Neural cell (in vitro differentiated cells): ENCODE measurements at regions not wholly inside any gene's neighbourhood (a gene's known extent, or its start where the extent isn't known, plus 50 kb on each side); places are given as distances from the start of the nearest gene placed in this dataset.

Experiments used
- H2AFZ ChIP-seq: fragments of 200-600, 300-800 bp; sonication (generic), shearing (Covaris generic); 2 replicates; pipeline ENCODE4 v1.6.0; 2014; ENCODE audit warnings: low read depth, mild to moderate bottlenecking, antibody characterized with exemption, low read length, moderate library complexity
- H3F3A ChIP-seq: fragments of 200-600 bp; shearing (Covaris generic); 2 replicates; pipeline ENCODE4 v1.6.1; 2016; ENCODE audit warnings: mild to moderate bottlenecking, moderate library complexity, mixed read lengths, antibody characterized with exemption, low read length; ENCODE audit not compliant: insufficient read depth, poor library complexity, severe bottlenecking
- H3K27ac ChIP-seq: fragments of 200-600, 300-800 bp; sonication (generic), shearing (Covaris generic); 2 replicates; pipeline ENCODE4 v1.5.1; 2014; ENCODE audit warnings: mild to moderate bottlenecking, low read length, moderate library complexity
- H3K27me3 ChIP-seq: fragments of 300-800, 200-600 bp; sonication (generic), shearing (Covaris generic); 2 replicates; pipeline ENCODE4 v1.6.0; 2014; ENCODE audit warnings: mild to moderate bottlenecking, low read depth, low read length, moderate library complexity; ENCODE audit not compliant: insufficient read depth
- H3K36me3 ChIP-seq: fragments of 300-800, 200-600 bp; sonication (generic), shearing (Covaris generic); 2 replicates; pipeline ENCODE4 v1.5.1; 2014; ENCODE audit warnings: mild to moderate bottlenecking, antibody characterized with exemption, low read length, moderate library complexity; ENCODE audit not compliant: insufficient read depth
- H3K4me2 ChIP-seq: fragments of 300-800, 200-600 bp; sonication (generic), shearing (Covaris generic); 2 replicates; pipeline ENCODE4 v1.6.0; 2014; ENCODE audit warnings: mild to moderate bottlenecking, low read length
- H3K4me3 ChIP-seq: fragments of 300-800, 200-600 bp; sonication (generic), shearing (Covaris generic); 2 replicates; pipeline ENCODE4 v1.5.1; 2014; ENCODE audit warnings: mild to moderate bottlenecking, low read length, moderate library complexity
- H3K79me2 ChIP-seq: fragments of 200-600 bp; shearing (Covaris generic); replicated peaks from 2 replicates; pipeline ENCODE4 v1.6.0; 2014; ENCODE audit warnings: mild to moderate bottlenecking, low read length, moderate library complexity; ENCODE audit not compliant: insufficient read depth
- H3K9ac ChIP-seq: fragments of 300-800, 200-600 bp; sonication (generic), shearing (Covaris generic); 2 replicates; pipeline ENCODE4 v1.6.1; 2016; ENCODE audit warnings: mild to moderate bottlenecking, low read length, mixed read lengths
- H3K9me2 ChIP-seq: fragments of 200-600 bp; shearing (Covaris generic); 2 replicates; pipeline ENCODE4 v1.6.1; 2016; ENCODE audit warnings: mild to moderate bottlenecking, low read length, mixed read lengths; ENCODE audit not compliant: insufficient read depth
- H3K9me3 ChIP-seq: fragments of 200-600, 300-800 bp; sonication (generic), shearing (Covaris generic); 2 replicates; pipeline ENCODE4 v1.6.1; 2016; ENCODE audit warnings: mild to moderate bottlenecking, mixed run types, low read length, moderate library complexity, mixed read lengths
- H4K20me1 ChIP-seq: fragments of 200-600 bp; shearing (Covaris generic); 2 replicates; pipeline ENCODE4 v1.6.1; 2016; ENCODE audit warnings: mild to moderate bottlenecking, mixed run types; ENCODE audit not compliant: insufficient read depth
- EP300 ChIP-seq: fragments of 450-650 bp; conservative IDR thresholded peaks from 2 replicates; pipeline ENCODE4 v1.6.1; 2014; ENCODE audit warnings: antibody characterized with exemption, mild to moderate bottlenecking, moderate library complexity; ENCODE audit not compliant: poor library complexity, severe bottlenecking
- EZH2 ChIP-seq: fragments of 200-600, 300-800 bp; shearing (Covaris generic), sonication (generic); IDR thresholded peaks from 2 replicates; pipeline ENCODE4 v1.6.1; 2014; ENCODE audit warnings: antibody characterized with exemption, low read length, borderline replicate concordance, mild to moderate bottlenecking; ENCODE audit not compliant: insufficient read depth, poor library complexity, severe bottlenecking
- MXI1 ChIP-seq: fragments of 450-650 bp; conservative IDR thresholded peaks from 2 replicates; pipeline ENCODE4 v1.6.1; 2014; ENCODE audit warnings: antibody characterized with exemption, mild to moderate bottlenecking; ENCODE audit not compliant: poor library complexity, severe bottlenecking
- POLR2AphosphoS5 ChIP-seq: IDR thresholded peaks from 2 replicates; pipeline ENCODE4 v1.6.1; 2012
- RAD21 ChIP-seq: fragments of 450-650 bp; conservative IDR thresholded peaks from 2 replicates; pipeline ENCODE4 v1.6.1; 2014; ENCODE audit warnings: antibody characterized with exemption, mild to moderate bottlenecking, moderate library complexity
- SMC3 ChIP-seq: fragments of 450-650 bp; conservative IDR thresholded peaks from 2 replicates; pipeline ENCODE4 v1.6.1; 2014; ENCODE audit warnings: antibody characterized with exemption, mild to moderate bottlenecking, moderate library complexity; ENCODE audit not compliant: poor library complexity
- TAF1 ChIP-seq: IDR thresholded peaks from 2 replicates; pipeline ENCODE4 v1.6.1; 2012; ENCODE audit warnings: low read depth
- TF ChIP-seq, protein P1 (sequence below): IDR thresholded peaks from 2 replicates; pipeline ENCODE4 v1.6.1; 2012; ENCODE audit warnings: borderline replicate concordance
- TF ChIP-seq, protein P2 (sequence below): fragments of 450-650 bp; IDR thresholded peaks from 2 replicates; pipeline ENCODE4 v1.5.1; 2014; ENCODE audit warnings: antibody characterized with exemption, mild to moderate bottlenecking, moderate library complexity; ENCODE audit not compliant: poor library complexity, severe bottlenecking

DNA sequence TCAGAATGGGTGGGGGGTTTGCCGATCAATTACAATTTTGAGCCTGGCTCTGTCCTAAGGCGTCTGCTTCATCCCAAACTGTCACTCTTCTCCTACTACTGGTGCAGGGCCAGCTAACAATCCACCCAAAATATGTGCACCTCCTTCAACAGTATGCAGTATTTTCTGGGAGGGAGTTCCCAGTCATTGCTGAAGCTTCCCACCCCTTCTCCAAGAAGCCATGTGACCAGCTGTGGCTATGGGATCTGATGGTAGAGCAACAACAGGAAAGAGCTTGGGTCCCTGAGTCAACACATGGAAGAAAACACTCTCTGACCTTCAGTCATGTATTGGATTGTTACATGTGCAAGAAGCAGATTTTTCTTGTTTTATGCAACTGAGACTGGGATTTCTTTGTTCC, 185.7 kb upstream of the GHITM start:
- Histone ChIP-seq H3K27me3 (no peaks in the 10 kb centered on the region), H3K4me2 (no peak overlapping the region), H3K9ac (no peak overlapping the region), H2AFZ (no peak overlapping the region), H3K4me3 (no peak overlapping the region), H3F3A (no peaks in the 10 kb centered on the region), H3K9me3 (no peaks in the 10 kb centered on the region), H3K27ac (no peak overlapping the region), H3K79me2 (no peaks in the 10 kb centered on the region), H3K9me2 (no peaks in the 10 kb centered on the region), H3K36me3 (no peaks in the 10 kb centered on the region), H4K20me1 (no peaks in the 10 kb centered on the region)
- TF ChIP-seq RAD21 = no peak
- TF ChIP-seq SMC3 = no peak
- TF ChIP-seq POLR2AphosphoS5 = no peak
- TF ChIP-seq EP300 = no peak
- TF ChIP-seq TAF1 = no peak
- TF ChIP-seq, protein P1, sequence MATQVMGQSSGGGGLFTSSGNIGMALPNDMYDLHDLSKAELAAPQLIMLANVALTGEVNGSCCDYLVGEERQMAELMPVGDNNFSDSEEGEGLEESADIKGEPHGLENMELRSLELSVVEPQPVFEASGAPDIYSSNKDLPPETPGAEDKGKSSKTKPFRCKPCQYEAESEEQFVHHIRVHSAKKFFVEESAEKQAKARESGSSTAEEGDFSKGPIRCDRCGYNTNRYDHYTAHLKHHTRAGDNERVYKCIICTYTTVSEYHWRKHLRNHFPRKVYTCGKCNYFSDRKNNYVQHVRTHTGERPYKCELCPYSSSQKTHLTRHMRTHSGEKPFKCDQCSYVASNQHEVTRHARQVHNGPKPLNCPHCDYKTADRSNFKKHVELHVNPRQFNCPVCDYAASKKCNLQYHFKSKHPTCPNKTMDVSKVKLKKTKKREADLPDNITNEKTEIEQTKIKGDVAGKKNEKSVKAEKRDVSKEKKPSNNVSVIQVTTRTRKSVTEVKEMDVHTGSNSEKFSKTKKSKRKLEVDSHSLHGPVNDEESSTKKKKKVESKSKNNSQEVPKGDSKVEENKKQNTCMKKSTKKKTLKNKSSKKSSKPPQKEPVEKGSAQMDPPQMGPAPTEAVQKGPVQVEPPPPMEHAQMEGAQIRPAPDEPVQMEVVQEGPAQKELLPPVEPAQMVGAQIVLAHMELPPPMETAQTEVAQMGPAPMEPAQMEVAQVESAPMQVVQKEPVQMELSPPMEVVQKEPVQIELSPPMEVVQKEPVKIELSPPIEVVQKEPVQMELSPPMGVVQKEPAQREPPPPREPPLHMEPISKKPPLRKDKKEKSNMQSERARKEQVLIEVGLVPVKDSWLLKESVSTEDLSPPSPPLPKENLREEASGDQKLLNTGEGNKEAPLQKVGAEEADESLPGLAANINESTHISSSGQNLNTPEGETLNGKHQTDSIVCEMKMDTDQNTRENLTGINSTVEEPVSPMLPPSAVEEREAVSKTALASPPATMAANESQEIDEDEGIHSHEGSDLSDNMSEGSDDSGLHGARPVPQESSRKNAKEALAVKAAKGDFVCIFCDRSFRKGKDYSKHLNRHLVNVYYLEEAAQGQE = no peak
- no peak for TF ChIP-seq EZH2
- TF ChIP-seq, protein P2, sequence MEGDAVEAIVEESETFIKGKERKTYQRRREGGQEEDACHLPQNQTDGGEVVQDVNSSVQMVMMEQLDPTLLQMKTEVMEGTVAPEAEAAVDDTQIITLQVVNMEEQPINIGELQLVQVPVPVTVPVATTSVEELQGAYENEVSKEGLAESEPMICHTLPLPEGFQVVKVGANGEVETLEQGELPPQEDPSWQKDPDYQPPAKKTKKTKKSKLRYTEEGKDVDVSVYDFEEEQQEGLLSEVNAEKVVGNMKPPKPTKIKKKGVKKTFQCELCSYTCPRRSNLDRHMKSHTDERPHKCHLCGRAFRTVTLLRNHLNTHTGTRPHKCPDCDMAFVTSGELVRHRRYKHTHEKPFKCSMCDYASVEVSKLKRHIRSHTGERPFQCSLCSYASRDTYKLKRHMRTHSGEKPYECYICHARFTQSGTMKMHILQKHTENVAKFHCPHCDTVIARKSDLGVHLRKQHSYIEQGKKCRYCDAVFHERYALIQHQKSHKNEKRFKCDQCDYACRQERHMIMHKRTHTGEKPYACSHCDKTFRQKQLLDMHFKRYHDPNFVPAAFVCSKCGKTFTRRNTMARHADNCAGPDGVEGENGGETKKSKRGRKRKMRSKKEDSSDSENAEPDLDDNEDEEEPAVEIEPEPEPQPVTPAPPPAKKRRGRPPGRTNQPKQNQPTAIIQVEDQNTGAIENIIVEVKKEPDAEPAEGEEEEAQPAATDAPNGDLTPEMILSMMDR = no peak
- TF ChIP-seq MXI1 = no peak

DNA sequence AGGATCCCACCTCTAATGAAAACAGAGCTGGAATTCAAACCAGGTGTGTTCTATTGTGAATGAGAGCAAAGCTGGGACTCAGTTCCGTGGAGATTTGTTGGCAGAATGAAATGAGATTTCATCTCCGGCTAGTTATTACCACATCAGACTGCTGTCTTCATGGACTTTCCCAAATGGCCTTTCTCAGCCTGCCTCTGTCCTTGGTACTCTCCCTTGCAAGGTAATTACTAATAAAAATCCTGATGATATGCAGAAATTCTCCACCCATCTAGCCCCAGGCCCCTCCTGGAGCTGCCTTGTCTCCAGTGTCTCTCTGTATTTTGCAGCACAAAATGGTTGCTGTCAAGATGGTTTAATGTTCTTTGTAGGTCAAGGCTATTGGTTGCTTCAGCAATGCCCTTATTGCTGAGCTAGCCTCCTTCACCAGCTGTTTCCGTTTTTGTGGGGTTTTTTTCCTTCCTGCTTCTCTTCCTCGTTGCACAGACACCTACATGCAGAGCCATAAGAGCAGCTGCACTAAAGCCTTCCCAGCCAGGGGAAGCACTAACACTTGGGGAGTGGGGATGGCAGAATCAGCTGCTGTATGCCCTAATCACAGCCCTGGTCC, 185.0 kb upstream of the GHITM start:
- H3K36me3 ChIP-seq = no peaks in the 10 kb centered on the region

More for the DNA sequence above, 185.0 kb upstream of the GHITM start:
- H3K4me2 ChIP-seq = no peak overlapping the region
- H3K9me3 ChIP-seq = no peaks in the 10 kb centered on the region
- H3K27ac ChIP-seq = no peak overlapping the region
- H3K79me2 ChIP-seq = no peaks in the 10 kb centered on the region
- H2AFZ ChIP-seq = no peak overlapping the region
- H3K4me3 ChIP-seq = no peak overlapping the region
- H4K20me1 ChIP-seq = no peaks in the 10 kb centered on the region
- H3K9me2 ChIP-seq = no peaks in the 10 kb centered on the region
- no peaks in the 10 kb centered on the region for H3F3A ChIP-seq
- H3K27me3 ChIP-seq = no peaks in the 10 kb centered on the region
- TF ChIP-seq, protein P2 = no peak
- no peak for TF ChIP-seq EP300
- TF ChIP-seq RAD21 = no peak
- TF ChIP-seq TAF1 = no peak
- TF ChIP-seq MXI1 = no peak
- no peak for TF ChIP-seq POLR2AphosphoS5
- no peak for TF ChIP-seq SMC3
- TF ChIP-seq, protein P1 = no peak
- TF ChIP-seq EZH2 = no peak
- H3K9ac ChIP-seq = no peak overlapping the region
